ENCODE measurements at regions not wholly inside any gene's neighbourhood (a gene's known extent, or its start where the extent isn't known, plus 50 kb on each side); places are given as distances from the start of the nearest gene placed in this dataset.

GRCh38 chr10:93208717-93209464 lies 135.2 kb downstream of the CYP26A1 start:
- no peaks in the 10 kb centered on the region for H3K36me3 ChIP-seq (ENCODE audit: control insufficient read depth in 2 of 2, extremely low read depth in 1 of 2, insufficient read depth in 2 of 2, low read length in 2 of 2)
- ChIA-PET CTCF (no interaction called here), POLR2A (no interaction called here)
- H3K9me1 ChIP-seq (replicated peaks; ENCODE audit: control insufficient read depth, extremely low read depth, insufficient read depth, low read length): no peaks in the 10 kb centered on the region
- H4K20me1 ChIP-seq (replicated peaks; ENCODE audit: control insufficient read depth, extremely low read depth, insufficient read depth, low read length): no peaks in the 10 kb centered on the region
- dilution Hi-C loops (cut with MboI; ENCODE audit: extremely low pct_ligation_motif_present, low sequenced_read_pairs): no loop called here
- no peak overlapping the region for H3K4me2 ChIP-seq (ENCODE audit: insufficient read depth, low read length)
- no peak overlapping the region for H3K4me3 ChIP-seq (replicated peaks in 1 of 3; ENCODE audit: insufficient read depth in 1 of 3, low read depth in 1 of 3, low read length in 3 of 3)
- peaks cover 0 to 1% of the 10 kb centered on the region in 2 experiments for H3K27me3 ChIP-seq (ENCODE audit: control insufficient read depth in 2 of 2, insufficient read depth in 2 of 2, low read length in 2 of 2)
- no peak for TF ChIP-seq EZH2 (IDR thresholded peaks at IDR 0.05; ENCODE audit: borderline replicate concordance, low read depth, low read length, severe bottlenecking)
- no peak for TF ChIP-seq POLR2A (IDR thresholded peaks at IDR 0.05; ENCODE audit: low read depth, low read length)
- no peak for TF ChIP-seq MYC (IDR thresholded peaks at IDR 0.05; ENCODE audit: low read depth, low read length)
- TF ChIP-seq JUN (IDR thresholded peaks at IDR 0.05; ENCODE audit: borderline replicate concordance, insufficient read depth, insufficient read length, low read depth): peak; percentile 20
- TF ChIP-seq GATA2 (IDR thresholded peaks at IDR 0.05; ENCODE audit: insufficient read depth, insufficient read length, low read depth, low read length): no peak
- H3K79me2 ChIP-seq (ENCODE audit: control insufficient read depth, insufficient read depth, low read length): no peaks in the 10 kb centered on the region
- H3K4me1 ChIP-seq (ENCODE audit: control insufficient read depth, extremely low read depth, insufficient read depth, low read length): no peaks in the 10 kb centered on the region
- intact Hi-C loops (cut with micrococcal nuclease): no loop called here
- no peak overlapping the region for H2AFZ ChIP-seq (ENCODE audit: low read depth, low read length)
- no peak overlapping the region for H3K9ac ChIP-seq (replicated peaks; ENCODE audit: extremely low read depth, insufficient read depth, low read length)
- no peak overlapping the region for H3K27ac ChIP-seq (ENCODE audit: insufficient read depth, low read depth, low read length)
- no peak for DNase-seq (ENCODE audit: low read depth, low spot score)
- no TSS peak for BruUV-seq (replicated peaks)
- no peaks in the 10 kb centered on the region for H3K9me3 ChIP-seq (replicated peaks; ENCODE audit: control insufficient read depth, insufficient read depth, low read length)
- FAIRE-seq: no peak

- Histone ChIP-seq H3K27me3 (ENCODE audit: control insufficient read depth in 2 of 2, insufficient read depth in 2 of 2, low read length in 2 of 2) (peaks cover 0 to 2% of the 10 kb centered on the region in 2 experiments), H3K4me1 (ENCODE audit: control insufficient read depth, extremely low read depth, insufficient read depth, low read length) (no peaks in the 10 kb centered on the region), H3K79me2 (ENCODE audit: control insufficient read depth, insufficient read depth, low read length) (no peaks in the 10 kb centered on the region), H3K4me3 (replicated peaks in 1 of 3; ENCODE audit: insufficient read depth in 1 of 3, low read depth in 1 of 3, low read length in 3 of 3) (no peak overlapping the region), H3K27ac (ENCODE audit: insufficient read depth, low read depth, low read length) (no peak overlapping the region), H3K9ac (replicated peaks; ENCODE audit: extremely low read depth, insufficient read depth, low read length) (no peak overlapping the region), H3K4me2 (ENCODE audit: insufficient read depth, low read length) (no peak overlapping the region), H2AFZ (ENCODE audit: low read depth, low read length) (no peak overlapping the region), H3K9me1 (replicated peaks; ENCODE audit: control insufficient read depth, extremely low read depth, insufficient read depth, low read length) (no peaks in the 10 kb centered on the region), H3K36me3 (ENCODE audit: control insufficient read depth in 2 of 2, extremely low read depth in 1 of 2, insufficient read depth in 2 of 2, low read length in 2 of 2) (no peaks in the 10 kb centered on the region), H3K9me3 (replicated peaks; ENCODE audit: control insufficient read depth, insufficient read depth, low read length) (no peaks in the 10 kb centered on the region), H4K20me1 (replicated peaks; ENCODE audit: control insufficient read depth, extremely low read depth, insufficient read depth, low read length) (no peaks in the 10 kb centered on the region)
- ChIA-PET POLR2A (no interaction called here), CTCF (no interaction called here)
- no peak for FAIRE-seq
- intact Hi-C loops (cut with micrococcal nuclease): no loop called here
- dilution Hi-C loops (cut with MboI; ENCODE audit: extremely low pct_ligation_motif_present, low sequenced_read_pairs): no loop called here
- no peak for DNase-seq (ENCODE audit: low read depth, low spot score)
- no peak for TF ChIP-seq MAX (IDR thresholded peaks at IDR 0.05; ENCODE audit: insufficient read depth, insufficient read length)
- no peak for TF ChIP-seq CTCF (IDR thresholded peaks at IDR 0.05; ENCODE audit: extremely low read depth in 1 of 2, insufficient read depth in 1 of 2, low read depth in 1 of 2, low read length in 2 of 2)
- no peak for TF ChIP-seq POLR2AphosphoS5 (IDR thresholded peaks at IDR 0.05; ENCODE audit: insufficient read depth, low read depth, low read length)
- TF ChIP-seq GATA2 (IDR thresholded peaks at IDR 0.05; ENCODE audit: insufficient read depth, insufficient read length, low read depth, low read length): no peak
- no TSS peak for BruUV-seq (replicated peaks)
Observed at GRCh38 chr10:93211991-93212390, 138.3 kb downstream of the CYP26A1 start.
